Left lobe of liver (tissue), 2 donors: ENCODE measurements at regions not wholly inside any gene's neighbourhood (a gene's known extent, or its start where the extent isn't known, plus 50 kb on each side); places are given as distances from the start of the nearest gene placed in this dataset.
"Not testable (repeated sequence)": the region's sequence is repeated elsewhere in the genome, so short reads cannot be mapped to it uniquely, and the experiment has no call there.

Experiments used
- ATAC-seq: fragments of 200-7000 bp; cut with Tn5 transposase; one replicate; pipeline ENCODE4 v1.9.1; 2020; ENCODE audit warnings: mild to moderate bottlenecking, moderate library complexity
- DNase-seq: peaks from one replicate; pipeline ENCODE4 v3.0.0-alpha.2; 2020; ENCODE audit warnings: low spot score
- donor health status: DM: no; HTN: no; CAD: no; lungs with moderate emphysema.
- donor health status: DM: no; HTN: yes; CAD: no.

DNA sequence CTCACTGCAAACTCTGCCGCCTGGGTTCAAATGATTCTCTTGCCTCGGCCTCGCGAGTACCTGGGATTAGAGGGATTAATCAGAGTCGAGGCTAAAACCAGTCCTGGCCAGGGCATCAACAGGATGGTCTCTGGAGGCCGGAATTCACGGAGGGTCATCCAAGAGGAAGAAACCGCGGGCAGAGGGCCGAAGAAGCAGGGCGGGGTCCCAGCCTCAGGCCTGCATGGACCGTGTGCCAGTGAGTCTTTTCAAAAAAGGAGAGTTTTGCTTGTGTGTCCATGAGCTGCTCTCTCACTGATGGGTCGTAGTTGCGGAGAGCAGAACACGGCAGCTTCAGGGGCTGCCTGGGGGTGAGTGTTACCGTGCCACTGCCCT is 295.1 kb upstream of the ZNF337 start:
- ATAC-seq (no peak), DNase-seq (no peak)

DNA sequence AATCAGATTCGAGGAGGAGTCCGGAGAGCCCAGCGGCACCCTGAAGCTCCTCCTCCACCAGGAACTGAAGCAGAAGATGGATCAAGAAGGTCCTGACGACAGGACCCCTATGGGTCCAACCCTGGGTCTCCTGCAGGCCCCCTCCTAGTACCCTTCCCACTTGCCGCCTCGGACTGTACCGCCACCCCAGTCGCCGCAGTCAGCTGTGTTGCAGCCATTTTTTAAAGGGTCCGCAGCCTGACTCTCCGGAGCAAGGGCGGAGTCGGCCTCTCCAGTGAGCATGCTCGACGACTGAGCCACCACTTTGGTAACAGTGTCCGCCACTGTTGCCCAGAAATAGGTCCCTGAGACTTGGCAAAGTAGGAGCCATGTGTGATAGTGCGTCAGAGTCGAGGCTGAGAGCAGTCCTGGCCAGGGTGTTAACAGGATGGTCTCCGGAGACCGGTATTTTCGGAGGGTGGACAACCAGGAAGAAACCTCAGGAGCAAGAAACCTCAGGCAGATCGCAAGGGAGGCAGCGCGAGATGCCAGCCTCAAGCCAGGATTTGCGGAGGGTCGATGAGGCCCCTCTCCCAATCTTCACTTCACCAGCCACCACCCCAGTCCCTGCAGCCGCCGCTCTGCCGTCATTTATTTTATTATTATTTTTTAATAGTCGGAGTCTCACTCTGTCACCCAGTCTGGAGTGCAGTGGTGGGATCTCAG is 294.6 kb upstream of the ZNF337 start:
- DNase-seq, result no peak

DNA sequence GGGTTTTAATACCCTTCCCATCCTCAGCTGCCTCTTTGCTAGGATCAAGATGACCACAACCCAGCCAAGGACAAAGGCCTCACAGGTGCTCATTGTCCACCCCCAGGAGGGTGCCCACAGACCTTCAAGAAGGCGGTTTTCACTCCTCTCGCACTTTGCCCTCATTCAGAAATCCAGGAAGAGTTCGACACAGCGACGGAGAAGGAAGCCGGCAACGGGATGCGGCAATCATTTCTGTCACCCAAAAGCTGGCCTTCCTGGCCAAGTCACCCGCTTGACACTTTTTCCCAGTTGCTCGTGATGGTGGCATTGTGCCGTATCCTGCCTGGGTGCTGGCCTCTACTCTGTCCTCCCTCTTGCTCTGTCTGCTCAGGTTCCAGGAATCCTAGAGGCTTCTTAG is 293.0 kb upstream of the ZNF337 start:
- not testable (repeated sequence) for DNase-seq

More for the DNA sequence above, 294.6 kb upstream of the ZNF337 start:
- no peak for ATAC-seq

DNA sequence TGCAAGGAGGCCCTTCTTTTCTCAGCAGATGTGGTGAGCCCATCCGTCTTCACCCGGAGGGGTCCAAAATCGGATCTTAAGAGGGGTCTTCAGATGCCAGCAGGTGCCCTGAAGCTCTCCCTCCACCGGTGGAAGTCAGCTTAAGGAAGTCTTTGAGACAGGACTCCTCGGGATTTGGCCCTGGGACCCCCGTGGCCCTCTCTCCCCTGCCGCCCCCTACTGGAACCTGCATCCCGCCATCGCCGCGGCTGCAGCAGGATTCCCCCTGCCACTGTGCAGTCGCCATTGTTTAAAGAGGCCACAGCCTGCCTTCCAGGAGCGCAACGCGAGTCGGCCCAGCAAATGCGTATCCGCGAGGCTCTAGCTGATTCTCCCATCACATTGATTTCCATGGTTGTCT is 292.5 kb upstream of the ZNF337 start:
- no peak for DNase-seq
- no peak for ATAC-seq

More for the DNA sequence above, 293.0 kb upstream of the ZNF337 start:
- ATAC-seq, result not testable (repeated sequence)

DNA sequence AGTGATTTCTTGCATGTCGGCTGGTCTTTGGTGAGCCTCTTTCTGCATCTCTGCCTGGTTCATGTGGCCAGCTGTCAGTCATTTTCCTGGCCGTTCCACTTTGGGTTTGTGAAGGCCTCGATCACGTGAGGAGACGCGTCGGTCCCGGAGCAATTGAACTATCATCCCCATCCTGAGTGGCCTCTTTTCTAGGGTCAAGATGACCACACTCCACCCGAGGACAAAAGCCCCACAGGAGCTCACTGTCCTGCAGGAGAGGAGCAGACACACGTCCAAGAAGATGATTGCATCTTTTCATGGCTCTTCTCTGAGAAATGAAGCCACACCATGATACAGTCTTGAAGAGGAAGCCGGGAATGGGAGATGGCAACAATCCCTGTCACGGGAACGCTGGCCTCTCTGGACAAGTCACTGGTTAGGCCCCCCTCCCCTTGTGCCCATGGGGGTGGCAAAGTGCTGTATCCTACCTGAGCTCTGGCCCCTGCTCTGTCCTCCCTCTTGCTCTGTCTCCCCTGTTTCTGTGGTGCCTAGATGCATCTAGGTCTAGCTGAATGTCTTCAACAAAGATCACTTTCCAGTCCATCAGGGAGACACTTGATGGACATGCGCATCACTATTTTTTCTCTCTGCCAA is 291.4 kb upstream of the ZNF337 start:
- DNase-seq, ATAC-seq: not testable (repeated sequence)

DNA sequence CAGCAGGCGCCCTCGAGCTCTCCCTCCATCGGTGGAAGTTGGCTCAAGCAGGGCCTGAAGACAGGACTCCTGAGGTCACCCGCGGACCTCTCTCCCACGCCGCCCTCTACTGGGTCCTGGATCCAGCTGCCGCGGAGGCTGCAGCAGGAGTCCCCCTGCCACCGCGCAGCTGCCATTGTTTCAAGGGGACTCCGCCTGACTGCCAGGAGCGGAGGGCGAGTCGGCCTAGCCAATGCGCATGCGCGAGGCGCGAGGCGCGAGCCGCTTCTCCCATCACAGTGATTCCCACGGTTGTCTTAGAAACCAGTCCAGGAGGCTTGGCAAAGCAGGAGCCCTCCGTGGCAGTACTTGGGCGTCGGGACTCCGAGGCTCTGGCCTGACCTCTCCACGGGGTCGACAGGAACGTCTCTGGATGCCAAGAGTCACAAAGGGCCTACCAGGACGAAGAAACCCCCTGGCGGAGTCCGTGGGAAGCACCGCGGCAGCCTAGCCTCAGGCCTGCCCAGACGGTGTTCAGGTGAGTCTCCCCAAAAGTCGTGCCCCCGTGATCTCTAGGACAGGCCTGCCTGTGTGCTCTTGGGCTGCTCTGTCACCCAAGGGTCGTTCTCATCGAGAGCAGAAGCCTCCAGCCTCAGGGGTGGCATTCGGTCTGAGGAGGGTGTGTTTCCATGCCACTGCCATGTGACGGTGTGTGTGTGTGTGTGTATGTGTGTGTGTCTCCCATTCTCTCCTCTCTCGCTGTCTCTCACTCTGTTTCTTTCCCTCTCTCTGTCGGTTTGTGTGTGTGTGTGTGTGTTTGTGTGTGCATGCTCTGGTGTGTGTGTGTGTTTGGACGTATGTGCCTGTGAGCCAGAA is 290.6 kb upstream of the ZNF337 start:
- ATAC-seq, result no peak
- no peak for DNase-seq

DNA sequence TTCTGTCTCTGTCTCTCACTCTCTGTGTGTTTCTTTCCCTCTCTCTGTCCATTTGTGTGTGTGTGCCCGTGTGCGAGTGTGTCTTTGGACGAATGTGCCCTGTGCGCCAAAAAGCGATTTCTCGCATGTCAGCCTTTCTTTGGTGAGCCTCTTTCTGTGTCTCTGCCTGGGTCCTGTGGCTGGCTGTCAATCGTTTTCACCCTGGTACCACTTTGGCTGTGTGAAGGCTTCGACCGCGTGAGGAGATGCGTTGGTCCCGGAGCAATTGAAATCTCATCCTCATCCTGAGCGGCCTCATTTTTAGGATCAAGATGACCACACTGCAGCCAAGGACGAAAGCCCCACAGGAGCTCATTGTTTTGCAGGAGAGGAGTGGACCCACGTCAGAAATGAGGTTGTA is 288.9 kb upstream of the ZNF337 start:
- no peak for ATAC-seq
- no peak for DNase-seq

DNA sequence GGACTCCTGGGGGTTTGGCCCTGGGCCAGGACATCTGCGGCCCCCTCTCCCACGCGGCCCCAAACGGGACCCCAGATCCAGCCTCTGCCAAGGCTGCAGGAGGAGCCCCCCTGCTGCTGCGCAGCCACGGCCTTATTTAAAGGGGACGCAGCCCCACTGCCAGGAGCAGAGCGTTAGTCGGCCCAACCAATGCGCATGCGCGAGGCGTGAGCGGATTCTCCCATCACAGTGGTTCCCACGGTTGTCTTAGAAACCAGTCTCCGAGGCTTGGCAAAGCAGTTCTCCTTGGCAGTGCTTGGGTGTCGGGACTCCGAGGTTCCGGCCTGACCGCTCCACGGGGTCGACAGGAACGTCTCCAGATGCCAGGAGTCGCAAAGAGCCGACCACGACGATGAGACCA is 288.3 kb upstream of the ZNF337 start:
- DNase-seq (no peak), ATAC-seq (no peak)

DNA sequence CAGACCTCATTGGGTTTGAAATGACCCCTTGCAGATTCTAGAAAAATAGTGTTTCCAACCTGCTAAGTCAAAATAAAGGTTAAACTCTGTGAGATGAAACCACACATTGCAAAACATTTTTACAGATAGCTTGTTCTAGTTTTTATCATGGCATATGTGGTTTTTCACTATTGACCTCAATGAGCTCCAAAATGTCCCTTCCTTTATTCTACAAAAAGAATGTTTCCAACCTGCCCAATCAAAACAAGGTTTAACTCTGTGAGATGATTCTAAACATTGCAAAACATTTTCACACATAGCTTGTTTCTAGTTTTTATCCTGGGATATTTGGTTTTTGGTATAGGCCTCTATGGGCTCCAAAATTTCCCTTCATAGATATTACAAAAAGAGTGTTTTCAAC is 286.0 kb upstream of the ZNF337 start:
- DNase-seq, ATAC-seq: not testable (repeated sequence)

DNA sequence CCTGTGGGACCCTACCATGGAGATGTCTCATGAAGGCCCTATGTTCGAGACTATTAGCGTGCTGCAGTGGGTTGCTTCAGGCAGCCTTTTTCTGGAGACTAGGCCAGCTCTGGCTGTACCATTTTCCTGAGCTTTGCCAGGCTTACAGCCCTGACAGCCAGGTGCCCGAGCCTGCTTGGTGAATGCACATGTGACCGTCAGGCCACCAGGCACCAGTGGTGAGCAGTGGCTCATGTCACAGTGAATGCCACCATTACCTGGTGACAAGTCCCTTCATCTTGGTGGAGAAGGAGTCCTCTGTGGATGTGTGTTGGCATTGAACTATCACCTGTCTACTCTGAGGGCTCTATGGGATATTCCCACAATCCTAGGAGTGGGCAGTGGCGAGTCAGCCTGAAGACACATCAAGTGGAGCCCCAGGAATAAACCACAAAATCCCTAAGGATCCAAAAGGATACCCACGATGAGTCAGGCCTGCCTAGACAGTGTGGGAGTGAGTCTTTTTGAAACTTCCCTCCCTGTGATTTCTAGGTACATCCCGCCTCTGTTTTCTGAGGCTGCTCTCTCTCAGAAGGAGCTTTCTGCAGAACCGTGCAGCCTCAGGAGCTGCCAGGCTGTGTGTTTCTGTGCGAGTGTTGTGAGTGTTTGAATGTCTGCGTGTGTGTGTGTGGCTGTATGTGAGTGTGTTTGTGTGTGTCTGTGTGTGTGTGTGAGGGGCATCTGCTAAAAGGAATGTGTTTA is 282.0 kb upstream of the ZNF337 start:
- DNase-seq, ATAC-seq: not testable (repeated sequence)

DNA sequence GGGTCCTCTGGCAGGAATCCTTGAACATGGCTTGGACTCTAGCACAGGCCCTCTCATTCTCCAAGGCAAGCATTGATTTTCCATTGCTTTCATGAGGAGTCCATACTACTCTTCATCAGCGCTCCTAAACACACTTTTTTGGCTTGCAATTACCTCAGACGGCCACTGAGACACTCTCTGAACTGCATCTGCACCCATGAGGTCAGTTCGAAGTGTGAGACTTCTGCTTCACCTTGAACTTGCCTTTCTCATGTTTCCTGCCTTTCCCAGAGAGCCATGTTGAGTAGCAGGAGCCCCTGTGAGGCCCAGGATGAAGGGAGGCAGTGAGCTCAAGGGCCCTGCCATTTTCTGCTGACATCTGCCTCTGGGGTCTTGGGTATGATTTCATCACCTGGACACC is 279.2 kb upstream of the ZNF337 start:
- not testable (repeated sequence) for DNase-seq, ATAC-seq

DNA sequence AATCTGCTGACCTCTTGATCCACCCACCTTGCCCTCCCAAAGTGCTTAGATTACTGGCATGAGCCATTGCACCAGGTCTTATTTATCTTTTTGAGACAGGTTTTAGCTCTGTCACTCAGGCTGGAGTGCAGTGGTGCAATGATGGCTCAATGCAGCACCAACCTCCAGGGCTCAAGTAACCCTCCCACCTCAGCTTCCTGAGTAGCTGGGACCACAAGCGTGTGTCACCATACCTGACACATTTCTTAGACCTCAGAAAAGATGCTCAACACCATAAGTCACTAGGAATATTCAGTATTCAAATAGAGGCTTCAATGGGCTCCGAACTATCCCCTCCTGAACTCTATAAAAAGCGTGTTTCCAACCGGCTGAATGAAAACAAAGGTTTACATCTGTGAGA is 268.6 kb upstream of the ZNF337 start:
- not testable (repeated sequence) for ATAC-seq, DNase-seq

DNA sequence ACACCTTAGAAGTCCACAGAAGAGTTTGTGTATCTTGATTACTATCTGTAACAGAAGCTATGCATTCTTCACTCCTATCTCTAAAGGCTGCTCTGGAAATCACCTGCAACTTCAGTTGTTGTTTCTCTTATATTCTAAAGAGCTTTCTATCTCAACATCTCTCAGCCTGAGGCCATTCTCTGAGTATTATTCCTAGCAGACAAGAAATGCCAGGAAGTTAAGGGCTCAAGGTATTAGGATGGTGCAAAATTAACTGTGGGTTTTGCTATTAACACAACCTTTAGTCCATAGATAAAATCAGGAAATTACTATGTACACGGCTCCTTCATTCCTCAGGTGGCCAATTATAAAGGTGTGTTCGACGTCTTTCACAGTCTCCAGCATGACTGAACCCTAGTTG is 257.2 kb upstream of the ZNF337 start:
- not testable (repeated sequence) for DNase-seq, ATAC-seq

DNA sequence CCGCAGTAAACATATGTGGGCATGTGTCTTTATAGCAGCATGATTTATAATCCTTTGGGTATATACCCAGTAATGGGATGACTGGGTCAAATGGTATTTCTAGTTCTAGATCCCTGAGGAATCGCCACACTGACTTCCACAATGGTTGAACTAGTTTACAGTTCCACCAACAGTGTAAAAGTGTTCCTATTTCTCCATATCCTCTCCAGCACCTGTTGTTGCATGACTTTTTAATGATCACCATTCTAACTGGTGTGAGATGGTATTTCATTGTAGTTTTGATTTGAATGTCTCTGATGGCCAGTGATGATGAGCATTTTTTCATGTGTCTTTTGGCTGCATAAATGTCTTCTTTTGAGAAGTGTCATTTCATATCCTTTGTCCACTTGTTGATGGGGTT is 238.6 kb upstream of the ZNF337 start:
- ATAC-seq, DNase-seq: not testable (repeated sequence)

DNA sequence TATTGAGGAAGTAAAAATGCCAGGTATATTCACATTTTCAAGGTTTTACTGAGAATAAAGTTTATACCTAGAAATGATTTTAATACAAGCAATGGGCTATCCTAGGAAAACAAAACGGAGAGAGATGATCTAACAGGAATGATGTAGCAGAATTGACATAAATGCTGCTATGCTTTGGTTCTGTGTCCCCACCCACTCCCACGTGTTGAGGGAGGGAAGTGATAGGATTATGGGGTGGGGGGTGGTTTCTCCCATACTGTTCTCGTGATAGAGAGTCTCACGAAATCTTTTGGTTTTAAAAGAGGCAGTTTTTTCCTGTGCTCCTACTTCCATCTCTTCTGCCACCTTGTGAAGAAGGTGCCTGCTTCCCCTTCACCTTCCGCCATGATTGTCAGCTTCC is 236.2 kb upstream of the ZNF337 start:
- ATAC-seq, DNase-seq: not testable (repeated sequence)

DNA sequence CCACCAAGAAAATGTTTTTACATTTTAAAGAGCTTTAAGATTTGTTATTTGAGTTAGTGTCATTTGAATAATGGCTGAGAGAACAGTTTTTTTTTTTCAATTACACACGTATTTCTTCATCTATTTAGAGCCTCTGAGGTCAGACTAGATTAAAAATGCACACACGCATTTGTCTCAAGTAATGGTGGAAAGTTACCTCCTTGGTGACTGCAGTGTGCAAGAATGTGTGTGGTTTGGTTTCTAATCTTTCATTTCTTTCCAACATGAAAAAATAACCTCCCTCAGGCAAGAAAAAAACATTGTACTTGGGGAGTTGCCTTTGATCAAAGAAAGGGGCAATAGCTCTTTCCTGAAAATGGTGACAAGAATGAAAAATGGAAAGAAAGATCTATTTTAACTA is 235.5 kb upstream of the ZNF337 start:
- ATAC-seq, DNase-seq: not testable (repeated sequence)

DNA sequence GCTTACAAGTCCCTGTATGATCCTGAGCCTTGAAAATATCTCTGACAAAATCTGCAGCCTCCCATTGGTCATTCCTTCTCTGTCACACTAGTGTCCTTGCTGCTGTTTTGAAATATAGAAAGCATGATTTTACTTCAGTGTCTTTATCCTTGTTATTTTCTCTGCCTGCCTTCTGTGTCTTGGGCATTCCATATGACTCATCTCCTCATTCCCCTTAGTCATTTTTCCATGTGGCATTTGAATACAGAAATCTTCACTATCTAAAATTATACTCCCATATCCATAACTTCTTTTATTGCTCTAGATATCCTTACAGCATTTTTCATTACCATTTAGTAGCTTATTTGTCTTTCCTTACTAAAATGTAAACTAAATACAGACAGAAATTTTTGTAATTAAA is 205.7 kb upstream of the ZNF337 start:
- ATAC-seq, result not testable (repeated sequence)

DNA sequence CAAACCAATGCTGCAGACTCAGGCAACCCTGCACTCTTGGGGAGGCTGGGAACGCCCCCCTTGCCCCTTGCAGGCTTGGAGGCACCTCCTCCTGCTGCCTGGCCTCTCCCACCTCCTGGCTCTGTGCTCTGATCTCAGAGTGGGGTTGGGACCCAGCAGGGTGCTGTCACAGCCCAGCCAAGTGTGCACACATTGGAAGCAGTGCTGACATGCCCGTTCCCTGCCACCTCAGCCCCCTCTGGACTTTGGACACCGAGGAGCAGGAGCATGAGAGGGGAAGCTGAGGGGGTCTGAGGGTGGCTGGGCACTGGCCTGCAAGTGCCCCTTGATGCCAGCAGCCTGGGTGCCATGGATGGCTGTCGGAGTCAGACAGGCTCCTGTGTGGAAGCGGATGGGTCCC is 202.0 kb upstream of the ZNF337 start:
- not testable (repeated sequence) for DNase-seq, ATAC-seq

More for the DNA sequence above, 205.7 kb upstream of the ZNF337 start:
- not testable (repeated sequence) for DNase-seq

DNA sequence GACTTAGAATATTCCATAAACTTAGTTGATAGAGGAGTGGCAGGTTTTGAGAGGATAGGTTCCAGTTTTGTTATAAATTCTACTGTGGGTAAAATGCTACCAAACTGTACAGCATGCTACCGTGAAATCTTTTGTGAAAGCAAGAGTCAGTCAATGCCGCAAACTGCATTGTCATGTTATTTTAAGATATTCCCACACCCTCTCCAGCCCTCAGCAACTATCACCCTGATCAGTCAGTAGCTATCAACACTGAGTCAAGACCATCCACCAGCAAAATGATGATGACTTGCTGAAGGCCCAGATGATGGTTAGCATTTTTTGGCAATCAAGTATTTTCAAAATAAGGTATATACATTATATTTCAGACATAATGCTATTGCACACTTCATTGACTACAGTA is 182.4 kb upstream of the ZNF337 start:
- ATAC-seq, DNase-seq: not testable (repeated sequence)

DNA sequence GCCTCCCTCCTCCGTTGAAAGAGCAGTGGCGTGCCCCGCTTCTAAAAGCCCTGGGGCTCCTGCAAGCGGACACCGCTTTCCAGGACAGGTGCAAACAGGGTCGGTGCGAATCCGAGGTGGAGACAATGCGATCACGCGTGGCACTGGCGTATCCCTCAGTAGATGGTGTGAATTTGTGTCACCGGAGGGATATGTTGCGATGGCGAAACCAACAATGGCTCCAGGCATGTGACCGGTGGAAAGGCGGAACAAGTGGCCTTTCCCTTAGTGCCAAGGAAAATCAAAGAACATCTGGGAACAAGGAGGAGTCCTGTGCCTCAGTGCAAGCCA is 172.0 kb upstream of the ZNF337 start:
- DNase-seq, ATAC-seq: not testable (repeated sequence)
